OCI-LY1 (cell line): ENCODE measurements at regions not wholly inside any gene's neighbourhood (a gene's known extent, or its start where the extent isn't known, plus 50 kb on each side); places are given as distances from the start of the nearest gene placed in this dataset.

Experiments used
- CTCF ChIP-seq: fragments of 200-600 bp; sonication (generic), shearing (Covaris generic); IDR thresholded peaks from 2 replicates; pipeline ENCODE4 v1.5.1; 2017; ENCODE audit warnings: mild to moderate bottlenecking, antibody characterized with exemption, low read length, moderate library complexity, mixed read lengths
- EZH2 ChIP-seq: fragments of 200-600 bp; sonication (generic), shearing (Covaris generic); IDR thresholded peaks from 2 replicates; pipeline ENCODE4 v1.8.0; 2017; ENCODE audit warnings: borderline replicate concordance, mixed run types, mild to moderate bottlenecking, antibody characterized with exemption, low read length, moderate library complexity, mixed read lengths

- TF ChIP-seq CTCF (no peak), EZH2 (no peak)
These were observed 95.7 kb upstream of the ITGA1 start for GRCh38 chr5:52692039-52692438.
